Neural cell (in vitro differentiated cells): ENCODE measurements at regions not wholly inside any gene's neighbourhood (a gene's known extent, or its start where the extent isn't known, plus 50 kb on each side); places are given as distances from the start of the nearest gene placed in this dataset.

Source experiments
- H2AFZ ChIP-seq: fragments of 200-600, 300-800 bp; sonication (generic), shearing (Covaris generic); 2 replicates; pipeline ENCODE4 v1.6.0; 2014; ENCODE audit warnings: low read depth, mild to moderate bottlenecking, antibody characterized with exemption, low read length, moderate library complexity
- H3F3A ChIP-seq: fragments of 200-600 bp; shearing (Covaris generic); 2 replicates; pipeline ENCODE4 v1.6.1; 2016; ENCODE audit warnings: mild to moderate bottlenecking, moderate library complexity, mixed read lengths, antibody characterized with exemption, low read length; ENCODE audit not compliant: insufficient read depth, poor library complexity, severe bottlenecking
- H3K27ac ChIP-seq: fragments of 200-600, 300-800 bp; sonication (generic), shearing (Covaris generic); 2 replicates; pipeline ENCODE4 v1.5.1; 2014; ENCODE audit warnings: mild to moderate bottlenecking, low read length, moderate library complexity
- H3K27me3 ChIP-seq: fragments of 300-800, 200-600 bp; sonication (generic), shearing (Covaris generic); 2 replicates; pipeline ENCODE4 v1.6.0; 2014; ENCODE audit warnings: mild to moderate bottlenecking, low read depth, low read length, moderate library complexity; ENCODE audit not compliant: insufficient read depth
- H3K36me3 ChIP-seq: fragments of 300-800, 200-600 bp; sonication (generic), shearing (Covaris generic); 2 replicates; pipeline ENCODE4 v1.5.1; 2014; ENCODE audit warnings: mild to moderate bottlenecking, antibody characterized with exemption, low read length, moderate library complexity; ENCODE audit not compliant: insufficient read depth
- H3K4me2 ChIP-seq: fragments of 300-800, 200-600 bp; sonication (generic), shearing (Covaris generic); 2 replicates; pipeline ENCODE4 v1.6.0; 2014; ENCODE audit warnings: mild to moderate bottlenecking, low read length
- H3K4me3 ChIP-seq: fragments of 300-800, 200-600 bp; sonication (generic), shearing (Covaris generic); 2 replicates; pipeline ENCODE4 v1.5.1; 2014; ENCODE audit warnings: mild to moderate bottlenecking, low read length, moderate library complexity
- H3K79me2 ChIP-seq: fragments of 200-600 bp; shearing (Covaris generic); replicated peaks from 2 replicates; pipeline ENCODE4 v1.6.0; 2014; ENCODE audit warnings: mild to moderate bottlenecking, low read length, moderate library complexity; ENCODE audit not compliant: insufficient read depth
- H3K9ac ChIP-seq: fragments of 300-800, 200-600 bp; sonication (generic), shearing (Covaris generic); 2 replicates; pipeline ENCODE4 v1.6.1; 2016; ENCODE audit warnings: mild to moderate bottlenecking, low read length, mixed read lengths
- H3K9me2 ChIP-seq: fragments of 200-600 bp; shearing (Covaris generic); 2 replicates; pipeline ENCODE4 v1.6.1; 2016; ENCODE audit warnings: mild to moderate bottlenecking, low read length, mixed read lengths; ENCODE audit not compliant: insufficient read depth
- H3K9me3 ChIP-seq: fragments of 200-600, 300-800 bp; sonication (generic), shearing (Covaris generic); 2 replicates; pipeline ENCODE4 v1.6.1; 2016; ENCODE audit warnings: mild to moderate bottlenecking, mixed run types, low read length, moderate library complexity, mixed read lengths
- H4K20me1 ChIP-seq: fragments of 200-600 bp; shearing (Covaris generic); 2 replicates; pipeline ENCODE4 v1.6.1; 2016; ENCODE audit warnings: mild to moderate bottlenecking, mixed run types; ENCODE audit not compliant: insufficient read depth
- CTCF ChIP-seq: fragments of 450-650 bp; IDR thresholded peaks from 2 replicates; pipeline ENCODE4 v1.5.1; 2014; ENCODE audit warnings: antibody characterized with exemption, mild to moderate bottlenecking, moderate library complexity; ENCODE audit not compliant: poor library complexity, severe bottlenecking
- EP300 ChIP-seq: fragments of 450-650 bp; conservative IDR thresholded peaks from 2 replicates; pipeline ENCODE4 v1.6.1; 2014; ENCODE audit warnings: antibody characterized with exemption, mild to moderate bottlenecking, moderate library complexity; ENCODE audit not compliant: poor library complexity, severe bottlenecking
- EZH2 ChIP-seq: fragments of 200-600, 300-800 bp; shearing (Covaris generic), sonication (generic); IDR thresholded peaks from 2 replicates; pipeline ENCODE4 v1.6.1; 2014; ENCODE audit warnings: antibody characterized with exemption, low read length, borderline replicate concordance, mild to moderate bottlenecking; ENCODE audit not compliant: insufficient read depth, poor library complexity, severe bottlenecking
- MXI1 ChIP-seq: fragments of 450-650 bp; conservative IDR thresholded peaks from 2 replicates; pipeline ENCODE4 v1.6.1; 2014; ENCODE audit warnings: antibody characterized with exemption, mild to moderate bottlenecking; ENCODE audit not compliant: poor library complexity, severe bottlenecking
- POLR2AphosphoS5 ChIP-seq: IDR thresholded peaks from 2 replicates; pipeline ENCODE4 v1.6.1; 2012
- RAD21 ChIP-seq: fragments of 450-650 bp; conservative IDR thresholded peaks from 2 replicates; pipeline ENCODE4 v1.6.1; 2014; ENCODE audit warnings: antibody characterized with exemption, mild to moderate bottlenecking, moderate library complexity
- REST ChIP-seq: IDR thresholded peaks from 2 replicates; pipeline ENCODE4 v1.6.1; 2012; ENCODE audit warnings: borderline replicate concordance
- SMC3 ChIP-seq: fragments of 450-650 bp; conservative IDR thresholded peaks from 2 replicates; pipeline ENCODE4 v1.6.1; 2014; ENCODE audit warnings: antibody characterized with exemption, mild to moderate bottlenecking, moderate library complexity; ENCODE audit not compliant: poor library complexity
- TAF1 ChIP-seq: IDR thresholded peaks from 2 replicates; pipeline ENCODE4 v1.6.1; 2012; ENCODE audit warnings: low read depth

GRCh38 chr9:107684224-107684623 is 194.7 kb upstream of the KLF4 start:
- H3K9me3 ChIP-seq: no peaks in the 10 kb centered on the region
- H3K4me2 ChIP-seq: no peak overlapping the region
- no peaks in the 10 kb centered on the region for H3K27me3 ChIP-seq
- no peaks in the 10 kb centered on the region for H4K20me1 ChIP-seq
- H3K9me2 ChIP-seq: no peaks in the 10 kb centered on the region
- no peak overlapping the region for H3K4me3 ChIP-seq
- no peaks in the 10 kb centered on the region for H3K36me3 ChIP-seq
- TF ChIP-seq EP300 (no peak), CTCF (no peak), EZH2 (no peak), REST (no peak), RAD21 (no peak), MXI1 (no peak), POLR2AphosphoS5 (no peak), SMC3 (no peak), TAF1 (no peak)
- H3K27ac ChIP-seq: no peak overlapping the region
- no peak overlapping the region for H2AFZ ChIP-seq
- H3K9ac ChIP-seq: no peak overlapping the region
- no peaks in the 10 kb centered on the region for H3K79me2 ChIP-seq
- no peaks in the 10 kb centered on the region for H3F3A ChIP-seq

GRCh38 chr9:107683566-107683965 is 194.0 kb upstream of the KLF4 start:
- no peak for TF ChIP-seq MXI1
- TF ChIP-seq RAD21: no peak
- TF ChIP-seq POLR2AphosphoS5: no peak
- TF ChIP-seq TAF1: no peak
- TF ChIP-seq EP300: no peak
- no peak for TF ChIP-seq REST
- no peak for TF ChIP-seq SMC3
- no peak for TF ChIP-seq CTCF
- no peak for TF ChIP-seq EZH2
- no peak overlapping the region for H3K4me2 ChIP-seq
- H2AFZ ChIP-seq: no peak overlapping the region
- H3K9ac ChIP-seq: no peak overlapping the region
- no peak overlapping the region for H3K27ac ChIP-seq
- no peaks in the 10 kb centered on the region for H3K9me2 ChIP-seq
- H3K27me3 ChIP-seq: no peaks in the 10 kb centered on the region
- no peaks in the 10 kb centered on the region for H4K20me1 ChIP-seq
- H3K36me3 ChIP-seq: no peaks in the 10 kb centered on the region
- no peaks in the 10 kb centered on the region for H3F3A ChIP-seq
- no peaks in the 10 kb centered on the region for H3K79me2 ChIP-seq
- no peak overlapping the region for H3K4me3 ChIP-seq
- no peaks in the 10 kb centered on the region for H3K9me3 ChIP-seq
